HL-60 (cell line): ENCODE measurements at regions not wholly inside any gene's neighbourhood (a gene's known extent, or its start where the extent isn't known, plus 50 kb on each side); places are given as distances from the start of the nearest gene placed in this dataset.

ENCODE experiments used
- DNase-seq, 2 experiments: peaks; one replicate each; pipeline ENCODE4 v3.0.0-alpha.2; 2010 to 2020; ENCODE audit warnings: low read depth in 1 of 2, low spot score in 1 of 2
- H3K27ac ChIP-seq: fragments of 250-450 bp; sonication (Bioruptor Pico); replicated peaks from 2 replicates; pipeline ENCODE4 v1.5.1; 2020; ENCODE audit warnings: mild to moderate bottlenecking, moderate library complexity
- H3K27me3 ChIP-seq: fragments of 250-450 bp; sonication (Bioruptor Pico); 2 replicates; pipeline ENCODE4 v1.5.1; 2021; ENCODE audit warnings: mild to moderate bottlenecking, moderate library complexity; ENCODE audit not compliant: insufficient read depth, poor library complexity, severe bottlenecking
- H3K4me3 ChIP-seq: replicated peaks from 2 replicates; pipeline ENCODE4 v1.5.1; 2011; ENCODE audit warnings: mild to moderate bottlenecking, control low read depth, low read length; ENCODE audit not compliant: insufficient read depth
- CTCF ChIP-seq: IDR thresholded peaks from one replicate; pipeline ENCODE4 v1.5.1; 2011; ENCODE audit warnings: low read length, control low read depth, inconsistent platforms; ENCODE audit not compliant: insufficient read depth
- GABPA ChIP-seq: IDR thresholded peaks from 2 replicates; pipeline ENCODE4 v1.6.1; 2012; ENCODE audit warnings: low read depth
- POLR2AphosphoS5 ChIP-seq: IDR thresholded peaks from 2 replicates; pipeline ENCODE4 v1.6.1; 2012; ENCODE audit warnings: low read depth
- REST ChIP-seq: IDR thresholded peaks from 2 replicates; pipeline ENCODE4 v1.6.1; 2012; ENCODE audit warnings: low read depth; ENCODE audit not compliant: insufficient replicate concordance
- SPI1 ChIP-seq: IDR thresholded peaks from 2 replicates; pipeline ENCODE4 v1.6.1; 2012; ENCODE audit warnings: low read depth, mild to moderate bottlenecking, borderline replicate concordance

- no peak overlapping the region for H3K27ac ChIP-seq
- TF ChIP-seq SPI1 (no peak), REST (no peak), POLR2AphosphoS5 (no peak), CTCF (no peak), GABPA (no peak)
- H3K27me3 ChIP-seq = no peaks in the 10 kb centered on the region
- H3K4me3 ChIP-seq = no peak overlapping the region
- no peak for DNase-seq
These were observed 388.2 kb downstream of the FAM170A start for GRCh38 chr5:120017513-120017912.

- TF ChIP-seq GABPA = no peak
- no peak for TF ChIP-seq POLR2AphosphoS5
- TF ChIP-seq SPI1 = no peak
- TF ChIP-seq CTCF = no peak
- no peak for TF ChIP-seq REST
- H3K4me3 ChIP-seq = no peak overlapping the region
- H3K27me3 ChIP-seq = no peaks in the 10 kb centered on the region
- no peak overlapping the region for H3K27ac ChIP-seq
- no peak for DNase-seq
These were observed 405.8 kb downstream of the FAM170A start for GRCh38 chr5:120035181-120035580.

GRCh38 chr5:120035815-120036577, 406.6 kb downstream of the FAM170A start:
- no peak overlapping the region for H3K4me3 ChIP-seq
- DNase-seq = no peak
- no peak overlapping the region for H3K27ac ChIP-seq
- no peak for TF ChIP-seq GABPA
- no peak for TF ChIP-seq CTCF
- no peak for TF ChIP-seq POLR2AphosphoS5
- no peak for TF ChIP-seq REST
- no peak for TF ChIP-seq SPI1
- no peaks in the 10 kb centered on the region for H3K27me3 ChIP-seq
